ENCODE measurements at regions not wholly inside any gene's neighbourhood (a gene's known extent, or its start where the extent isn't known, plus 50 kb on each side); places are given as distances from the start of the nearest gene placed in this dataset.

- no peak for TF ChIP-seq CTCF (conservative IDR thresholded peaks at IDR 0.05; ENCODE audit: low read length)
- no peak for TF ChIP-seq EZH2phosphoT487 (IDR thresholded peaks at IDR 0.05; ENCODE audit: borderline replicate concordance, low read depth, low read length)
These were observed 731.6 kb upstream of the PTBP2 start for GRCh38 chr1:95990033-95990432.

All from OCI-LY7 (cell line).